GM21360 (cell line): ENCODE measurements at regions not wholly inside any gene's neighbourhood (a gene's known extent, or its start where the extent isn't known, plus 50 kb on each side); places are given as distances from the start of the nearest gene placed in this dataset.
"Not testable (repeated sequence)": the region's sequence is repeated elsewhere in the genome, so short reads cannot be mapped to it uniquely, and the experiment has no call there.

ENCODE experiments used
- ATAC-seq: cut with Tn5 transposase; IDR thresholded peaks from one replicate; pipeline ENCODE4 v1.9.1; 2021; ENCODE audit warnings: mild to moderate bottlenecking, moderate library complexity; ENCODE audit not compliant: unreplicated experiment

DNA sequence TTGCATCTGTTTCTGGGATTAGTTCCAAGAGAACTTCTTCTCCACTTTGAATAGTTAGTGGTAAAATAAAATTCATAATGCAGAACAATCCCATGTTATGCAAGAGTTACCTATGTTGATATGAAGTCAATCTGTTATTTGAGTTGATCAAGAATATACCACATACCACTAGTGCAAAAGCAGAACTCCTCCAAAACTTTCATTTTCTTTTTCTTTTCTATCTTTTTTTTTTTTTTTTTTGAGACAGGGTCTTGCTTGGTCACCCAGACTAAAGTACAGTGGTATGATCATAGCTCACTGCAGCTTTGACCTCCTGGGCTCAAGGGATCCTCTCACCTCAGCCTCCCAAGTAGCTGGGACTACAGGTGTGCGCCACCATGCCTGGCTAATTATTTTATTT lies 78.8 kb upstream of the UMPS start:
- ATAC-seq: not testable (repeated sequence)

DNA sequence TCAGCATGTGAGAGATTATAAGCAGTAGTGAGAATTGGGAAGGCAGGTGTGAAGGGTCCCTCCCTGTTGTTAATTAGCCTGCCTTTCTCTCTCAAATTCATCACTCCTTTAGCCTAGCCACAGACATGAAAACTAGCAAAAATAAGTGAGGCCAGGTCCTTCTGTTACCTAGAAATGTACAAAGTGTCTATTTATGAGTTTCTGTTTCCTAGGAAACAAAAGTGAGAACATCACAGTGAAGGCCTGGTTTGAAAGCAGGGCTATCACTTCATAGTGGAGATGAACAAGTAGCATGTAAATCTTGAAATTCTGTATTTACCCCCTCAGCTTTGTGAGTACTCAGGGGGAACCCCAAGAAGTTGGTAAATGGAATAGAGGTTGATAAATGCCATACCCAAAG lies 78.2 kb upstream of the UMPS start:
- no peak for ATAC-seq

DNA sequence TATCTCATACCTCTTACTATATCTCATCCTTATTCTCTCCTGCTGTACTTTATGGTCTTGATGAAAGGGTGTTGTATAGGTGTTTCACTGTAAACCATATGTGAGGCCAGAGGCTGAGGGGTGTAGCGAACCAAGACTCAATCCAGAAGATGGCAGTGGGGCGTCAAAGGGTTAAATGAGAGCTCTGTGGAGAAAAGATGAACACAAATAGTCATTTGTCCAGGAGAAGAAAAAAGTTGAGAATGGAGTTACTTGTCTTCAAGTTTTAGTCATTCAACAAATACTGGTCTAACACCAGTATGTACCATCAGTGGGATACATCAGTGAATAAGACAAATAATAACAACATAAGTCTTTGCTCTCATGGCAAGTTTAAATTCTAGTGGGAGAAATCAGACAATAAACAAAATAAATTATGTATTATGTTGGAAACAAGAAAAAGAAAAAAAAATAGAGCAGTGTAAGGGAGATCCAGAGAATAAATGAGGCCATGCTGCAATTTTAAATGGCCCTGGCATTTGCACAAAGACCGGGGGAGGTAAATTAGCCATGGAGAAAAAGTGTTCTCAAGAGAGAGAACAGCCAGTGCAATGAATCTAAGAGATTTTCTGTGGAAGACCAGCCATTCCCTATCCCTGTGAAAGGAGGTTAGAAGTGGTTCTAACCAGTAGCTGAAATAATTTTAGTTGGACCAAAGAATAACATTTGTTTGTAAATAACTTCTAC lies 77.0 kb upstream of the UMPS start:
- no peak for ATAC-seq

DNA sequence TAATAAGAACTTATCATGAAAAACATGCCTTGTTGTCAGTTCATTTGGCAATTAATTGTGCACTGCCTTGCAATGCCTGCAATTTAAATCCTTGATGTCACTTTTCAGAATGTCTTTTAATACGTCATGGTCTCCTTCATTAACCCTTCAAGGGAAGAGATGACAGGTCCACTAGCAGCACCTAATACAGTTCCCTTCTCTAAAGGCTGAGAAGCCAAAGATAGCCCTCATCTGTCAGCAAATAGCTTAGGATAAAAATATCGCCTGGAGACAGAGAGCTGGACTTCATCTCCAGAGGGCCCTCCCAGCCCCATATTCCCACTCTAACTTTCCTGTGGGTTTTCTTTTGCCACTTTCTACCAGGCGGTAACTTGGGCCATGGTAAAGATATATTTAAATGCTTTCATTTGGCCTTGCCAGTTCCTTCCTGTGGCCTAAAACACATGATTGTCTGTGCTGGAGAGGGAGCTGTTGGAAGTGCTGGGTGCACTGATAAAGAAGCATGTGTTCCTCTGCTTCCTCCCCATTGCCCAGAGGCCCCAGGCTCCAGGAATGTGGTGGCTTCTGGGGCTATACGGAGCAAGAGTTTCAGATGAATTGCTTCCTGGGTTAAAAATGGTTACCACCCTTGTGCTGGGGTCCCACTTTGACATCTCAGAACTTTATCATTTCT lies 76.3 kb upstream of the UMPS start:
- no peak for ATAC-seq

DNA sequence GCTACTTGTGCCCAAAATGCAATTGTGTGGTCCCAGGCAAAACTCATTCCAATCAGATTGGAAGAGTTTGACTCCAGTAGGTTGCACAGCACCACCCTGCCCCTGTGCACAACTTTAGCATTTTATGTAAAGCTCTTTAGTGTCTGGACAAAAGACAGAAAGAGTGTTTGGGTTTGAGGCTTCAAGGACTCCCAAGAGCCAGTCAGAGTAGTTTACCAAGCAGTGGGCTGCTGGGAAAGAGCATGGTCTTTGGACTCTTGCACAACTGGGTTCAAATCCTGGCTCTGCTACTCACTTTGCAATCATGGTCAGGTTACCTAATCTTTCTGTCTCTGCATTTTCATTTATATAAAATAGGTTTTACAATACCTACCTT lies 75.8 kb upstream of the UMPS start:
- ATAC-seq: no peak

DNA sequence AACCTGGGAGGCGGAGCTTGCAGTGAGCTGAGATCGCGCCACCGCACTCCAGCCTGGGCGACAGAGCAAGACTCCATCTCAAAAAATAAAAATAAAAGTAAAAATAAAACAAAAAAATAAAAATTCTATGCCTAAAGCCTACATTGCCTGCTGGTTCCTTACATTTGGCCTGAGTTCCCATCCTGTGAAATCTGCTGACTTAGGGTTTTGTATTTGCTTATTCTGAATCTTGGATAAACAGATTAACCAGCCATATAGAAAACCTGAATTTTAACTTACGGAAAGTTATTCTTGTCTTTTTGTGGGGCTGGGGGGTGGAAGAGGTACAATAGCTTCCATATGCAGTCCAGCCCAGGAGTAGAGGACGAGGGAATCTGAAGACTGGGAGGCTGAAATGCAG lies 73.7 kb upstream of the UMPS start:
- ATAC-seq: no peak

DNA sequence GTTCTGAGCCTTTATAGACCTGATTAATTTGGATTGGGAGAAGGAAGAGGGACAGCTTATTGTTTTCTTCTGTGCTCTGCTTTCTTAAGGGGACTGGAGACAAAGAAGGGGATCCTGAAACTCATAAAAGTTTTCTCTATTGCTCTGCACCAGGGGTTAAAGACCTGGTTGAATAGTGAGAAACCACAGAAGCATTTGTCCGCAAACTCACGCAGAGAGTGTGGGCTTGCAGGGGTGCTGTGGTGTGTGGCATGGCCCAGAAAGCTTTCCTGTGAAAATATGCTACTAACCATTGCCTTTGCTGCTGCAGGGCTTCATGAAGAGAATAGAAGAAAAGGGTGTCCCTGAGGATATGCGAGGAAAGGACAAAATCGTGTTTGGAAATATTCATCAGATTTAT lies 73.1 kb upstream of the UMPS start:
- ATAC-seq: no peak

DNA sequence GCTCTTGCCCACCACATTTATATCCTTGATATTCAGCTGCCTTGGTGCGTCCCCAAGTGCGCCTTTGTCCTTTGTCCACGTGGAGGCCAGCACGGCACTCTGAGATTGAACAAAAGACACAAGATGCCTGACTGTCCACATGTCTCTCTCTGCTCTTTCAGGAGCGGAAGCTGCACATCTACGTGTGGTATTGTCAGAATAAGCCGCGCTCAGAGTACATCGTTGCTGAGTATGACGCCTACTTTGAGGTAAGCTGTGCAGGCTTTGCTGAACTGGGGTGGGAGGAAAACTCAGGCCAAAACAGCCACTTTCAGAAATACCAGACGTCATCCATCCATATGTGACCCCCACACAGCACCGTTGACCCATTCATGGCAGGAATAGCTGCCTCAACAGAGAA lies 72.0 kb upstream of the UMPS start:
- ATAC-seq: no peak

DNA sequence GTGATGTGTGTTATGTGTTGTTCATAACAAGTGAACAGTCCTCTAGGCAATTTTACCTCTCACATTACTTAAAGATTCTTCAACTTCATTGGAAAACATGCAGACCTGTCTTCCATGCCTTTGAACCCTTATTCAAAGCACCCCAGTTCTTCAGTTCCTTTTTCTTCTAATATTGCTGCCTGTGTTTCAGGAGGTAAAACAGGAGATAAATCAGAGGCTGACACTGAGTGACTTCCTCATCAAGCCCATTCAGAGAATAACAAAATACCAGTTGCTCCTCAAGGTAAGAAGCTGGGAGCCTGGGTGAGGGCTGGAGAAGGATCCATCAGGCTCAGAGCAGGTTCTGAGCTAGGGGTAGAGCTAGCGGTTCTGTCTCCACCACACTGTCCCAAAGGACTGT lies 71.1 kb upstream of the UMPS start:
- no peak for ATAC-seq

DNA sequence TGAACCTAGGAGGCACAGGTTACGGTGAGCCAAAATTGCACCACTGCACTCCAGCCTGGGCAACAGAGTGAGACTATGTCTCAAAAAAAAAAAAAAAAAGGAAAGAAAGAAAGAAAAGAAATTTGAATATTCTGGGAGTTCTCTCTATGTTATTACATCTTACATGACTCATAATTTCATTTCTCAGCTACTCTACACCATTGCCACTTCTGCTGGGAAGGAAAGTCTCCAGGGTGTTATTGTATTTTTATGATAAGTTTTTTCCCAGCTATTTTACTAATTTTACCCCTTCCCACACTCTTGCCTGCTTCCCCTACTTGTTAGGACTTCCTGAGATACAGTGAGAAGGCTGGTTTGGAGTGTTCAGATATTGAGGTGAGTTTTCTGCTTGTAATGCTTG lies 69.7 kb upstream of the UMPS start:
- no peak for ATAC-seq

DNA sequence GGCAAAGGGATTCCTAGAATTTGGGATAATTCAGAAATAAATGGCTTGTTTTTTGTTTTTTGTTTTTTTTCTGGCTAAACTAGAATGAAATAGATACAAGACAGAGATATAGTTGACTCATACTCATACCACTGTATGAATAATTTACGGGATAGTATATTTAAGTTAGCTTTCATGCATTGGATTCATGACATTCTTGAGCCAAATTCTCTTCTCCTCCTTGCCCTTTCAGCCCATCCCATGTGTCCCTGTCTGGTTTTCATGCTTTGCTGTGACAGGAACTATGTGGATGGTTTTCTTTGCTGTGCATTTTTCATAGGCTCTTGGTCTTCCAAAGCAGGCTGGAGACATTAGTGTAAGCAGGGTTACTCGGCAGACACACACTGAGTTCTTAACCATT lies 66.6 kb upstream of the UMPS start:
- ATAC-seq: no peak

DNA sequence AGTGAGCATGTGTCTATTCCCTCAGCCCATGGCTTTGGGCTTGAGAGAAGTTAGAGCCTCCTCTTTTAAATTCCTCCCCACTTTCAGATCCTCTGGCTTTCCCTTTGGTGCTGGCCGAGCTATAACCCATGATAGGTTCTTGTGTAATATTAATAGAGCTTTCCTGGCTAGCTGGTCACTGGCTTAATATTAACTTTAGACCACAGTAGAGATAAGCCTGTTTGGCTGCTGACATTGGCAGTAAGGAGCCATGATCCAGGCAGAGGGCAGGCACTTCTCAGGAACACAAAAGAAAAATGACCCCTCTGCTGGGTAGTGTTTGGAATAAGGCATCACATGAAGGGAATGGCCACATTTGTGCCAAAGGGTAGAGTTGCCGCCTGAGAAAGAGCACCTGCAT lies 65.4 kb upstream of the UMPS start:
- no peak for ATAC-seq

DNA sequence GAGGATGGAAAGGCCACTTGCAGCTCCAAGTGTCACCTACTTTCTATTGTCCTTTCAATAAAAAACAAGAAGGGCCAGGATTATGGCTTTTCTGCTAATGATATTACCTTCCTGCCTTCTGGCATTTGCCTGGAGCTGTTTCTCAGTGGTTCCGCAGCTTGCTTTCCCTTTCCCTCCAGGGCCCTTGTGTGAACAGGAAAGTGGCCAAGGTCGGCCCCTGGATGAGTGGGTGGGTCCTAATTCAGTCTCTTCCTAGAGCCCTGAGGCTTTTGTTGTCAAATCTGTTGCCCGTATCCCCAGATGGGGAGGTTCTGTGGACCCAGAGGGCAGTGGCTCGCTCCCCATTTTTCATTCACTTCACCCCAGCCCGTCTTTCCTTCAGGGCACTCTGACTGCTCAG lies 64.2 kb upstream of the UMPS start:
- ATAC-seq: no peak

DNA sequence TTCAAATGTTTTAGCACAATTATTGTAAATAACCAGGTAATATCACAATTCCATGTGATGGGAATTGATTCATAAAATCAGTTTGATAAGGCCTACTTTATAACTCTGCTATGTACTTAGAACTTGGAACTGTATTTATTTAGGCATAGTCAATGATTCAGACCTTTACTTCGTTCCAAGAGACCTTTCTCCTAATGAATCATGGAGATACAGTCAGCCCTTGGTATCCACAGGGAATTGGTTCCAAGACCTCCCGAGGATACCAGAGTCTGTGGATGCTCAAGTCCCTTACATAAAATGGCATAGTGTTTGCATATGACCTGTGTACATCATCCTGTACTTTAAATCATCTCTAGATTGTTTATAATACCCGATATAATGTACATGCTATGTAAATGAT lies 60.8 kb upstream of the UMPS start:
- ATAC-seq: no peak

DNA sequence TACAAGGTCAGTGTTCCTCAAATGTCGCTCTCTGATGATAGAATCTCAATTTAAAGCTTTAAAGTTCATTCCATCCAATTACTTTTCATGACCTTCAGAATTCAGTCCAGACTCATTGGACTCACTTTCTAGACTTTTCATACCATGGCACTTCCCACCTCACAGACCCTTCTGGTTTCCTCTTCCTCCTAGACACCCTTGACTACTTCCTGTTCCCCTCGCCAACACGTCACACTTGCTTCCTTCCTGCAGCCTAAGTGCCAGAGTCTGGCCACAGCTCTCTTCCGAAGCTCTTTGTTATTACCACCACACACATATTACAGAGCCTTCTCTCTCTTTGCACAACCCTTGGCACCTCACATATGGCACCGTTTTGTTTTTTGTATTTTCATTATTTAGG lies 59.1 kb upstream of the UMPS start:
- no peak for ATAC-seq

DNA sequence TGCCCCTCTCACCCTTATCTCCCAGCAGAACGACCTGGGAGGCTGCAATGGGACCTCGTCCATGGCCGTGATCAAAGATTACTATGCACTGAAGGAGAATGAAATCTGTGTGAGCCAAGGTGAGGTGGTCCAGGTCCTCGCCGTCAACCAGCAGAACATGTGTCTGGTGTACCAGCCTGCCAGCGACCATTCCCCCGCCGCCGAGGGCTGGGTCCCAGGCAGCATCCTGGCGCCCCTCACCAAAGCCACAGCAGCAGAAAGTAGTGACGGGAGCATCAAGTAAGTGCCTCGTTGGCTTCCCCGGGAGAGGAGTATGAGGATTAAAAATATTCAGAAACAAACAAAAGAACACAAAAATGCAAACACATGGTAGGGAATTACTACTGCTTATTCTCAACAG lies 55.9 kb upstream of the UMPS start:
- no peak for ATAC-seq

DNA sequence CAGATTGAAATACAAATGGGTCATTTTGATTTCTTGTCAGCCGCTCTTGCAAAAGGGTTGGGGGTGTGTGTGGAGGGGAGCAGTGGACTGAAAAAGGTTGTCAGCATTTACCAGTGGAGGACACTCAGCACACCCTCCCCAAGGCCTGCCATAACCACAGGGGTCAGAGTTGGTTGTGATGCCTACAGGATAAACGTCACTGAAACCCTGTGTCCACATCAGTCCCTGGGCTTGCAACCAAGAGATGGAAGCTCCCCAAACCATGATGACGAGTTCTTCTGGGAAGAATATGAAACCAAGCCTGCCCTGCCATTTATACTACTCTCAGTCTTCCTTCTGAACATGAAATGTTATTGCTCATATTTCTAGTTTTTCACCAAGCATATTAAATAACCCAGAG lies 54.0 kb upstream of the UMPS start:
- ATAC-seq: no peak

DNA sequence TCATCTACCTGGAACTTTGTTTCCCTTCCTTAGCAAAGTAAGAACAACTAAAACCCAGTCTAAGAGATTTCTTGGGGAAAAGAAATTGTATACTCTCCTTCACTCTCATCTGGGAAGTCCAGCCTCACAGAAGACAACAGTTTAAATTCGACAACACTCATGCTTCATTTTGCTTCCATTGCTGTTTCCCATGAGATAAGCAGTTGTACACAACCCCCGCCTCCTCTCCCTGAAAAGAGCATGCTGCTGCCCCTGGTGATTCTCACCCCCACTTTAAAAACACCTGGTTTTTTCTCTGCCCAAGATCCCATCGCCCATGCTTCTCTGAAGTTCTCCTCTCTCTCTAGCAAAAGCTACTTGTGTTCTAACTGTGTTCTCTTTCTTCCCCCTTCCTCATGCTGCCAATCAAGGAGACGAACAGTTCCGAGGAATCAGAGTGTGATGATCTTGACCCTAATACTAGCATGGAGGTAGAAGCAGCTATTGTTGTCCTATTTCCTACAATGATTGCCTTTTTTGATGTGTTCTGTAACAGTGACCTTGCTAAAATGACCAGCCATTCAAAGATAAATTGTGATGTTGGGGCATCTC lies 51.1 kb upstream of the UMPS start:
- no peak for ATAC-seq
